SK-N-SH treated with all-trans-retinoic acid at 6 μM for 48 hours (cell line): ENCODE measurements at regions not wholly inside any gene's neighbourhood (a gene's known extent, or its start where the extent isn't known, plus 50 kb on each side); places are given as distances from the start of the nearest gene placed in this dataset.

ENCODE experiments used
- PATZ1 ChIP-seq: fragments of 250-450 bp; sonication (Bioruptor Pico); IDR thresholded peaks from 2 replicates; pipeline ENCODE4 v1.8.0; 2020; ENCODE audit warnings: mild to moderate bottlenecking, moderate library complexity, borderline replicate concordance
- ZFP3 ChIP-seq: fragments of 250-450 bp; sonication (Bioruptor Pico); IDR thresholded peaks from 2 replicates; pipeline ENCODE4 v1.5.0; 2020; ENCODE audit warnings: mild to moderate bottlenecking, moderate library complexity
- ZFP30 ChIP-seq: fragments of 450-650 bp; formaldehyde crosslinking; IDR thresholded peaks from 2 replicates; pipeline ENCODE4 v1.5.0; 2022; ENCODE audit warnings: mild to moderate bottlenecking, moderate library complexity
- ZNF8 ChIP-seq: fragments of 450-650 bp; formaldehyde crosslinking; IDR thresholded peaks from 2 replicates; pipeline ENCODE4 v1.5.0; 2020; ENCODE audit warnings: mild to moderate bottlenecking, moderate library complexity

GRCh38 chr2:126200538-126200937 is 455.4 kb upstream of the GYPC start:
- TF ChIP-seq ZFP3 (CRISPR knock-in tag) (no peak), ZNF8 (CRISPR knock-in tag) (no peak), ZFP30 (CRISPR knock-in tag) (no peak), PATZ1 (CRISPR knock-in tag) (no peak)
